K562 (cell line): ENCODE measurements at regions not wholly inside any gene's neighbourhood (a gene's known extent, or its start where the extent isn't known, plus 50 kb on each side); places are given as distances from the start of the nearest gene placed in this dataset.

Source experiments
- ATAC-seq: fragments of 200-7000 bp; cut with Tn5 transposase; 3 replicates; pipeline ENCODE4 v1.9.1; 2020; ENCODE audit warnings: moderate library complexity
- BruUV-seq: library from RNA; stranded (reverse); fragments of 400-500 nt; replicated peaks from 2 replicates; lab custom pipeline; 2021; lab: Mats Ljungman, UMichigan
- CTCF ChIA-PET: fragments of 300-600 bp; formaldehyde crosslinking; extraction: SDS; loops from one replicate; lab custom pipeline; 2021; ENCODE audit warnings: low intra/inter-chr PET ratio; lab: Yijun Ruan, JAX
- POLR2A ChIA-PET: fragments of 300-600, 350-650 bp; sonication (Branson Sonifier 250); formaldehyde crosslinking; extraction: SDS; loops from one replicate; lab custom pipeline; 2021; ENCODE audit warnings: antibody characterized with exemption, inconsistent platforms; lab: Yijun Ruan, JAX
- DNase-seq, 4 experiments: peaks; one replicate each; pipeline versions ENCODE4 v3.0.0 to v3.0.0-alpha.2; 2011 to 2018; ENCODE audit warnings: low spot score in 3 of 4, mixed read lengths in 3 of 4; ENCODE audit errors: extremely low read depth in 1 of 4
- FAIRE-seq: peaks from 2 replicates; lab custom pipeline; 2011; peaks lifted over from hg19 to GRCh38; lab: Jason Lieb, UNC
- H2AFZ ChIP-seq: 2 replicates; pipeline ENCODE4 v1.6.0; 2011; ENCODE audit warnings: low read depth, low read length, control low read depth, inconsistent platforms
- H3K27ac ChIP-seq: fragments of 200-600 bp; 3 replicates; pipeline ENCODE4 v1.8.0; 2011; ENCODE audit warnings: low read depth, mild to moderate bottlenecking, control low read depth, inconsistent platforms, low read length, moderate library complexity, mixed read lengths; ENCODE audit errors: extremely low read depth
- H3K27me3 ChIP-seq, 2 experiments: fragments of 300-600 bp in 1 of 2; 2 replicates in 1 of 2; 3 replicates in 1 of 2; pipeline versions ENCODE4 v1.6.0 to v1.8.0; 2011; ENCODE audit warnings: inconsistent platforms in 2 of 2, low read length in 2 of 2, mild to moderate bottlenecking in 1 of 2, mixed read lengths in 1 of 2, moderate library complexity in 1 of 2; ENCODE audit not compliant: control insufficient read depth in 2 of 2, insufficient read depth in 2 of 2
- H3K36me3 ChIP-seq: fragments of 300-600 bp; 3 replicates; pipeline ENCODE4 v1.8.0; 2011; ENCODE audit warnings: mild to moderate bottlenecking, low read length, inconsistent platforms; ENCODE audit not compliant: control insufficient read depth, insufficient read depth
- H3K4me1 ChIP-seq, 2 experiments: fragments of 200-600 bp in 1 of 2; replicated peaks in 1 of 2; 2 replicates in 1 of 2; 3 replicates in 1 of 2; pipeline versions ENCODE4 v1.5.1 to v1.8.0; 2011; ENCODE audit warnings: inconsistent platforms in 2 of 2, low read length in 2 of 2, mild to moderate bottlenecking in 1 of 2, mixed read lengths in 1 of 2, moderate library complexity in 1 of 2; ENCODE audit not compliant: control insufficient read depth in 2 of 2, insufficient read depth in 2 of 2
- H3K4me2 ChIP-seq: 2 replicates; pipeline ENCODE4 v1.6.1; 2011; ENCODE audit warnings: low read length, control low read depth, inconsistent platforms, mixed read lengths; ENCODE audit not compliant: insufficient read depth
- H3K4me3 ChIP-seq: fragments of 200-600 bp; sonication (generic), shearing (Covaris generic); 2 replicates; pipeline ENCODE4 v1.5.1; 2016; ENCODE audit warnings: control low read depth, inconsistent platforms
- H3K79me2 ChIP-seq: fragments of 200-600 bp; 3 replicates; pipeline ENCODE4 v1.8.0; 2011; ENCODE audit warnings: low read length, inconsistent platforms; ENCODE audit not compliant: control insufficient read depth, insufficient read depth
- H3K9ac ChIP-seq, 2 experiments: 2 replicates each; pipeline versions ENCODE4 v1.6.0 to v1.6.1; 2011; ENCODE audit warnings: low read depth in 2 of 2, low read length in 2 of 2, control low read depth in 1 of 2, inconsistent platforms in 1 of 2, mild to moderate bottlenecking in 1 of 2, mixed read lengths in 1 of 2; ENCODE audit not compliant: insufficient read depth in 1 of 2
- H3K9me1 ChIP-seq: one replicate; pipeline ENCODE4 v1.6.0; 2011; ENCODE audit warnings: inconsistent platforms, mild to moderate bottlenecking, low read length, moderate library complexity; ENCODE audit not compliant: control insufficient read depth, insufficient read depth
- H3K9me3 ChIP-seq: replicated peaks from 2 replicates; pipeline ENCODE4 v1.5.1; 2011; ENCODE audit warnings: low read depth, low read length, inconsistent platforms; ENCODE audit not compliant: control insufficient read depth, insufficient read depth
- H4K20me1 ChIP-seq: replicated peaks from 2 replicates; pipeline ENCODE4 v1.6.1; 2011; ENCODE audit warnings: low read length, inconsistent platforms, mixed read lengths; ENCODE audit not compliant: control insufficient read depth, insufficient read depth
- KLF6 ChIP-seq: fragments of 250-450 bp; sonication (Bioruptor Pico); IDR thresholded peaks from 2 replicates; pipeline ENCODE4 v1.4.0; 2020; ENCODE audit warnings: mild to moderate bottlenecking, moderate library complexity, borderline replicate concordance
- THRAP3 ChIP-seq: fragments of 450-650 bp; IDR thresholded peaks from 2 replicates; pipeline ENCODE4 v1.6.1; 2016; ENCODE audit warnings: mild to moderate bottlenecking, inconsistent platforms, borderline replicate concordance
- in situ Hi-C: fragments of 300-500 bp; cut with MboI; formaldehyde crosslinking; loops from 4 replicates; pipeline ENCODE4 v1.15.0; 2018; ENCODE audit warnings: inconsistent platforms, mixed read lengths
- intact Hi-C: fragments of 100-400 bp; cut with micrococcal nuclease; formaldehyde crosslinking; loops from 2 replicates; pipeline ENCODE4 v1.14.2; 2022
- TF ChIP-seq, protein P1 (sequence below), 2 experiments: fragments of 450-650 bp in 1 of 2; sonication (generic) in 1 of 2; formaldehyde crosslinking in 1 of 2; IDR thresholded peaks; 2 replicates each; pipeline versions ENCODE4 v1.7.1 to v1.9.0; 2016 to 2022; ENCODE audit warnings: inconsistent platforms in 1 of 2, mild to moderate bottlenecking in 1 of 2, missing genetic modification reagents in 1 of 2

DNA sequence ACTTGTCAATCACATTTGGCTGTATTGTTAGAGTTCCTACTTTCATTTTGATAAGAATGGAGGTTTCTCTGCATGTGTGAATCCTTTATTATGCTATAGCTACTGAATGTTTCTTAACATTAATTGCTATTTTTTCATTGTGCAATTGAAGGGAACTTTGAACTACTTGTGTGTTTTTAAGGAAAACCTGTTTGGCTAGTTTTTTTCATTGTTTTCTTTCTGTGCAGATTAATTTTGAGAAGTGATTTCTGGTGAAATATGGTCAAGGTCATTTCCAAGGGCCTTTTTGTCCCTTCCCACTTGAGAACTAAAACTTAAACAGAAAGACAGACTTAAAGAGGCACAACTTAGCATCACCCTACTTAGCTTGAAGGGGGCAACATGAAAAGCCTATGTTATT is 1309.2 kb upstream of the WWC1 start:
- TF ChIP-seq THRAP3 (no peak), KLF6 (CRISPR knock-in tag) (no peak)
- TF ChIP-seq, protein P1, sequence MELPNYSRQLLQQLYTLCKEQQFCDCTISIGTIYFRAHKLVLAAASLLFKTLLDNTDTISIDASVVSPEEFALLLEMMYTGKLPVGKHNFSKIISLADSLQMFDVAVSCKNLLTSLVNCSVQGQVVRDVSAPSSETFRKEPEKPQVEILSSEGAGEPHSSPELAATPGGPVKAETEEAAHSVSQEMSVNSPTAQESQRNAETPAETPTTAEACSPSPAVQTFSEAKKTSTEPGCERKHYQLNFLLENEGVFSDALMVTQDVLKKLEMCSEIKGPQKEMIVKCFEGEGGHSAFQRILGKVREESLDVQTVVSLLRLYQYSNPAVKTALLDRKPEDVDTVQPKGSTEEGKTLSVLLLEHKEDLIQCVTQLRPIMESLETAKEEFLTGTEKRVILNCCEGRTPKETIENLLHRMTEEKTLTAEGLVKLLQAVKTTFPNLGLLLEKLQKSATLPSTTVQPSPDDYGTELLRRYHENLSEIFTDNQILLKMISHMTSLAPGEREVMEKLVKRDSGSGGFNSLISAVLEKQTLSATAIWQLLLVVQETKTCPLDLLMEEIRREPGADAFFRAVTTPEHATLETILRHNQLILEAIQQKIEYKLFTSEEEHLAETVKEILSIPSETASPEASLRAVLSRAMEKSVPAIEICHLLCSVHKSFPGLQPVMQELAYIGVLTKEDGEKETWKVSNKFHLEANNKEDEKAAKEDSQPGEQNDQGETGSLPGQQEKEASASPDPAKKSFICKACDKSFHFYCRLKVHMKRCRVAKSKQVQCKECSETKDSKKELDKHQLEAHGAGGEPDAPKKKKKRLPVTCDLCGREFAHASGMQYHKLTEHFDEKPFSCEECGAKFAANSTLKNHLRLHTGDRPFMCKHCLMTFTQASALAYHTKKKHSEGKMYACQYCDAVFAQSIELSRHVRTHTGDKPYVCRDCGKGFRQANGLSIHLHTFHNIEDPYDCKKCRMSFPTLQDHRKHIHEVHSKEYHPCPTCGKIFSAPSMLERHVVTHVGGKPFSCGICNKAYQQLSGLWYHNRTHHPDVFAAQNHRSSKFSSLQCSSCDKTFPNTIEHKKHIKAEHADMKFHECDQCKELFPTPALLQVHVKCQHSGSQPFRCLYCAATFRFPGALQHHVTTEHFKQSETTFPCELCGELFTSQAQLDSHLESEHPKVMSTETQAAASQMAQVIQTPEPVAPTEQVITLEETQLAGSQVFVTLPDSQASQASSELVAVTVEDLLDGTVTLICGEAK (IDR thresholded peaks at IDR 0.05), result no peak
- TF ChIP-seq, protein P1 (CRISPR knock-in tag; IDR thresholded peaks at IDR 0.05), result no peak
- CTCF ChIA-PET, result no interaction called here
- BruUV-seq, result no TSS peak
- Histone ChIP-seq H3K36me3 (no peaks in the 10 kb centered on the region), H4K20me1 (no peaks in the 10 kb centered on the region), H2AFZ (no peak overlapping the region), H3K9me1 (no peaks in the 10 kb centered on the region), H3K4me3 (no peak overlapping the region), H3K27me3 (no peaks in the 10 kb centered on the region), H3K9me3 (no peaks in the 10 kb centered on the region), H3K79me2 (no peaks in the 10 kb centered on the region), H3K4me1 (no peaks in the 10 kb centered on the region), H3K4me2 (no peak overlapping the region), H3K9ac (no peak overlapping the region), H3K27ac (no peak overlapping the region)
- no peak for FAIRE-seq
- in situ Hi-C loops, result no loop called here
- no peak for DNase-seq
- POLR2A ChIA-PET, result no interaction called here
- ATAC-seq, result no peak
- intact Hi-C loops, result no loop called here
